HCT116 (cell line): ENCODE measurements at regions not wholly inside any gene's neighbourhood (a gene's known extent, or its start where the extent isn't known, plus 50 kb on each side); places are given as distances from the start of the nearest gene placed in this dataset.

Experiments
- ATAC-seq: fragments of 200-7000 bp; cut with Tn5 transposase; 2 replicates; pipeline ENCODE4 v1.9.1; 2020; ENCODE audit warnings: mild to moderate bottlenecking, moderate library complexity
- BruUV-seq: library from RNA; stranded (reverse); fragments of 400-500 nt; replicated peaks from 2 replicates; lab custom pipeline; 2021; lab: Mats Ljungman, UMichigan
- CTCF ChIA-PET: fragments of 300-600 bp; sonication (Branson Sonifier 250); formaldehyde crosslinking; loops from one replicate; lab custom pipeline; 2021; ENCODE audit warnings: antibody characterized with exemption; lab: Charles Lee
- POLR2A ChIA-PET: fragments of 300-600, 350-600 bp; sonication (Branson Sonifier 250); formaldehyde crosslinking; loops from one replicate; lab custom pipeline; 2021; ENCODE audit warnings: antibody characterized with exemption; lab: Charles Lee
- RAD21 ChIA-PET, 2 experiments: fragments of 300-600 bp; sonication (Branson Sonifier 250); formaldehyde crosslinking; loops; one replicate each; lab custom pipeline; 2023; ENCODE audit warnings: low total read pairs in 2 of 2; ENCODE audit not compliant: uncharacterized antibody in 2 of 2, unreplicated experiment in 2 of 2, low non-redundant PET in 1 of 2; lab: Charles Lee
- DNase-seq: peaks from one replicate; pipeline ENCODE4 v3.0.0-alpha.2; 2010; ENCODE audit warnings: low read depth, low spot score
- H2AFZ ChIP-seq: fragments of 200-600 bp; shearing (Covaris generic), sonication (generic); 2 replicates; pipeline ENCODE4 v1.6.1; 2017; ENCODE audit warnings: low read depth, mixed run types, mixed read lengths, antibody characterized with exemption, low read length; ENCODE audit not compliant: poor library complexity, severe bottlenecking
- H3K27ac ChIP-seq: 2 replicates; pipeline ENCODE4 v1.5.1; 2012; ENCODE audit warnings: low read depth, low read length
- H3K27me3 ChIP-seq: fragments of 200-600 bp; sonication (generic); 2 replicates; pipeline ENCODE4 v1.6.1; 2016; ENCODE audit warnings: mixed run types, low read length, mixed read lengths; ENCODE audit not compliant: insufficient read depth
- H3K36me3 ChIP-seq, 2 experiments: fragments of 200-500 bp in 1 of 2; fragments of 200-600 bp in 1 of 2; sonication (Bioruptor generic) in 1 of 2; sonication (generic) in 1 of 2; 2 replicates each; pipeline versions ENCODE4 v1.5.1 to v1.6.1; 2014 to 2016; ENCODE audit warnings: low read length in 2 of 2, inconsistent platforms in 1 of 2, mixed read lengths in 1 of 2, mixed run types in 1 of 2; ENCODE audit not compliant: insufficient read depth in 2 of 2, control insufficient read depth in 1 of 2
- H3K4me1 ChIP-seq, 2 experiments: fragments of 200-600 bp in 1 of 2; sonication (generic) in 1 of 2; 2 replicates each; pipeline versions ENCODE4 v1.5.1 to v1.6.1; 2012 to 2017; ENCODE audit warnings: low read length in 2 of 2, inconsistent platforms in 1 of 2, mild to moderate bottlenecking in 1 of 2, mixed read lengths in 1 of 2, mixed run types in 1 of 2, moderate library complexity in 1 of 2; ENCODE audit not compliant: insufficient read depth in 2 of 2, control insufficient read depth in 1 of 2
- H3K4me2 ChIP-seq: fragments of 200-600 bp; sonication (generic); 2 replicates; pipeline ENCODE4 v1.6.1; 2017; ENCODE audit warnings: mixed run types, low read length, mixed read lengths
- H3K4me3 ChIP-seq, 2 experiments: fragments of 200-600 bp in 1 of 2; sonication (generic) in 1 of 2; replicated peaks in 1 of 2; 2 replicates each; pipeline ENCODE4 v1.5.1; 2011 to 2016; ENCODE audit warnings: low read length in 2 of 2, control low read depth in 1 of 2, low read depth in 1 of 2, mild to moderate bottlenecking in 1 of 2, mixed read lengths in 1 of 2, mixed run types in 1 of 2
- H3K79me2 ChIP-seq: fragments of 200-600 bp; sonication (generic); 2 replicates; pipeline ENCODE4 v1.6.1; 2017; ENCODE audit warnings: mild to moderate bottlenecking, mixed run types, low read length, moderate library complexity, mixed read lengths; ENCODE audit not compliant: insufficient read depth
- H3K9ac ChIP-seq: fragments of 200-600 bp; sonication (generic); 2 replicates; pipeline ENCODE4 v1.6.1; 2016; ENCODE audit warnings: low read length, mixed read lengths
- H3K9me2 ChIP-seq: fragments of 200-600 bp; sonication (generic), shearing (Covaris generic); 2 replicates; pipeline ENCODE4 v1.6.1; 2017; ENCODE audit warnings: mixed run types, mild to moderate bottlenecking, moderate library complexity; ENCODE audit not compliant: insufficient read depth
- H3K9me3 ChIP-seq, 2 experiments: fragments of 200-500 bp in 1 of 2; fragments of 200-600 bp in 1 of 2; sonication (Bioruptor generic) in 1 of 2; sonication (generic) in 1 of 2; 2 replicates each; pipeline ENCODE4 v1.6.1; 2014 to 2017; ENCODE audit warnings: low read length in 2 of 2, mixed read lengths in 2 of 2, inconsistent platforms in 1 of 2, low read depth in 1 of 2, mild to moderate bottlenecking in 1 of 2, mixed run types in 1 of 2, moderate library complexity in 1 of 2; ENCODE audit not compliant: control insufficient read depth in 1 of 2, insufficient read depth in 1 of 2
- H4K20me1 ChIP-seq: fragments of 200-600 bp; sonication (generic), shearing (Covaris generic); 2 replicates; pipeline ENCODE4 v1.6.1; 2017; ENCODE audit warnings: mixed run types, mild to moderate bottlenecking, moderate library complexity; ENCODE audit not compliant: insufficient read depth
- CEBPB ChIP-seq: IDR thresholded peaks from 2 replicates; pipeline ENCODE4 v1.6.1; 2012; ENCODE audit warnings: low read depth
- CTCF ChIP-seq, 3 experiments: fragments of 200-600 bp in 1 of 3; sonication (generic) in 1 of 3; IDR thresholded peaks in 2 of 3; conservative IDR thresholded peaks in 1 of 3; 2 replicates each; pipeline ENCODE4 v1.5.1; 2012 to 2017; ENCODE audit warnings: low read depth in 2 of 3, low read length in 2 of 3, antibody characterized with exemption in 1 of 3, borderline replicate concordance in 1 of 3, control low read depth in 1 of 3, mild to moderate bottlenecking in 1 of 3, mixed read lengths in 1 of 3, mixed run types in 1 of 3, moderate library complexity in 1 of 3; ENCODE audit not compliant: insufficient read depth in 1 of 3
- ELF1 ChIP-seq: IDR thresholded peaks from 2 replicates; pipeline ENCODE4 v1.6.1; 2012; ENCODE audit warnings: low read depth, borderline replicate concordance
- EZH2 ChIP-seq: fragments of 200-600 bp; sonication (generic); IDR thresholded peaks from 2 replicates; pipeline ENCODE4 v1.6.1; 2017; ENCODE audit warnings: antibody characterized with exemption, mixed run types
- EZH2phosphoT487 ChIP-seq: fragments of 200-600 bp; IDR thresholded peaks from 2 replicates; pipeline ENCODE4 v1.6.1; 2018; ENCODE audit warnings: antibody characterized with exemption, borderline replicate concordance
- FOSL1 ChIP-seq: IDR thresholded peaks from 2 replicates; pipeline ENCODE4 v1.6.1; 2012; ENCODE audit warnings: low read depth
- JUND ChIP-seq: IDR thresholded peaks from 2 replicates; pipeline ENCODE4 v1.6.1; 2012
- MAX ChIP-seq: IDR thresholded peaks from 2 replicates; pipeline ENCODE4 v1.6.1; 2012
- POLR2A ChIP-seq: IDR thresholded peaks from 2 replicates; pipeline ENCODE4 v1.7.0; 2011; ENCODE audit warnings: borderline replicate concordance; ENCODE audit not compliant: insufficient read depth, insufficient read length; ENCODE audit errors: extremely low read depth
- POLR2AphosphoS5 ChIP-seq: IDR thresholded peaks from 2 replicates; pipeline ENCODE4 v1.6.1; 2011; ENCODE audit warnings: mild to moderate bottlenecking, low read depth, low read length, moderate library complexity
- RAD21 ChIP-seq: IDR thresholded peaks from 2 replicates; pipeline ENCODE4 v1.6.1; 2012; ENCODE audit warnings: low read depth, mild to moderate bottlenecking
- SIN3A ChIP-seq: IDR thresholded peaks from 2 replicates; pipeline ENCODE4 v1.6.1; 2012; ENCODE audit warnings: low read depth
- SP1 ChIP-seq: IDR thresholded peaks from 2 replicates; pipeline ENCODE4 v1.6.1; 2012; ENCODE audit warnings: low read depth
- SRF ChIP-seq: IDR thresholded peaks from 2 replicates; pipeline ENCODE4 v1.6.1; 2012; ENCODE audit warnings: low read depth
- TCF7L2 ChIP-seq: IDR thresholded peaks from 2 replicates; pipeline ENCODE4 v1.7.0; 2011; ENCODE audit warnings: borderline replicate concordance, inconsistent platforms; ENCODE audit not compliant: insufficient read depth, insufficient read length; ENCODE audit errors: extremely low read depth
- YY1 ChIP-seq: IDR thresholded peaks from 2 replicates; pipeline ENCODE4 v1.6.1; 2011; ENCODE audit warnings: low read length, low read depth, moderate library complexity, mild to moderate bottlenecking; ENCODE audit not compliant: insufficient replicate concordance; ENCODE audit errors: extremely low read depth
- ZBTB33 ChIP-seq: IDR thresholded peaks from 2 replicates; pipeline ENCODE4 v1.6.1; 2011; ENCODE audit warnings: mild to moderate bottlenecking, low read length, moderate library complexity; ENCODE audit not compliant: insufficient replicate concordance; ENCODE audit errors: extremely low read depth
- ZFX ChIP-seq: fragments of 450-650 bp; IDR thresholded peaks from 2 replicates; pipeline ENCODE4 v1.6.1; 2017
- ZNF274 ChIP-seq: fragments of 200-500 bp; sonication (Bioruptor generic); IDR thresholded peaks from 2 replicates; pipeline ENCODE4 v1.6.1; 2014; ENCODE audit warnings: mild to moderate bottlenecking, low read depth, low read length, inconsistent platforms
- intact Hi-C: fragments of 100-400 bp; cut with micrococcal nuclease; formaldehyde crosslinking; loops from 2 replicates; pipeline ENCODE4 v1.10.0; 2022

- Histone ChIP-seq H3K9me2 (no peaks in the 10 kb centered on the region), H4K20me1 (no peaks in the 10 kb centered on the region), H3K4me2 (no peak overlapping the region), H3K27me3 (no peaks in the 10 kb centered on the region), H3K79me2 (no peaks in the 10 kb centered on the region), H3K4me1 (no peaks in the 10 kb centered on the region), H3K4me3 (no peak overlapping the region), H3K36me3 (no peaks in the 10 kb centered on the region), H3K9ac (no peak overlapping the region), H2AFZ (no peak overlapping the region), H3K27ac (no peak overlapping the region), H3K9me3 (no peaks in the 10 kb centered on the region)
- BruUV-seq, result no TSS peak
- intact Hi-C loops, result no loop called here
- ChIA-PET POLR2A (no interaction called here), CTCF (no interaction called here), RAD21 (no interaction called here)
- no peak for DNase-seq
- TF ChIP-seq CEBPB (no peak), EZH2 (no peak), ZNF274 (no peak), SP1 (no peak), SRF (no peak), ZBTB33 (no peak), RAD21 (no peak), YY1 (no peak), SIN3A (no peak), MAX (no peak), ZFX (no peak), POLR2AphosphoS5 (no peak), FOSL1 (no peak), CTCF (IDR thresholded peaks at IDR 0.05 in 2 of 3, conservative IDR thresholded peaks at IDR 0.05 in 1 of 3; ENCODE audit: borderline replicate concordance in 1 of 3, insufficient read depth in 1 of 3, low read depth in 2 of 3, low read length in 2 of 3) (no peak), TCF7L2 (no peak), POLR2A (no peak), ELF1 (no peak), EZH2phosphoT487 (no peak), JUND (no peak)
- ATAC-seq, result no peak
These were observed 245.3 kb downstream of the POLR1F start for GRCh38 chr7:19463581-19463980.
